HG03378 (cell line): ENCODE measurements at regions not wholly inside any gene's neighbourhood (a gene's known extent, or its start where the extent isn't known, plus 50 kb on each side); places are given as distances from the start of the nearest gene placed in this dataset.

Experiments used
- ATAC-seq: cut with Tn5 transposase; IDR thresholded peaks from one replicate; pipeline ENCODE4 v1.9.1; 2021; ENCODE audit warnings: mild to moderate bottlenecking, moderate library complexity; ENCODE audit not compliant: unreplicated experiment

- ATAC-seq: no peak
Measured at GRCh38 chr11:130816546-130817329, 99.5 kb downstream of the SNX19 start.

- no peak for ATAC-seq
Measured at GRCh38 chr11:130817330-130817944, 98.8 kb downstream of the SNX19 start.

DNA sequence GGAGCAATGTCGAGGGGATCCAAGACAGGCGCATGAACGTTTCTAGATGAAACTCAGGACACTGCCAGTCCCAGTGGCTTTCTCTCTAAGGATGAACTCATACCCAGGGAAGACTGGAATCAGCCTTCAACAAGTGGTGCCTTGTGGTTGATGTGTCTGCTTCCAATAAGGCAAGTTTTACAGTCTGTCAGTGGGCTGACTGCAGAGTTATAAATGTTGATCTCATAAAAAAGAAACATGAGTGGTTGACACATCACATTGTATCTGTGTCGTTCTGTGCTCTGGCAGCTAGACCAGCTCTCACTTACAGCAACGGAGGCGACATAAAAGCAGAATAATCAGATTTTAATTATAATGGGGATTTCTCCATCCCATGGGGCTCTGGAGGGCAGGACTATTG, 96.7 kb downstream of the SNX19 start:
- no peak for ATAC-seq
